ENCODE measurements at regions not wholly inside any gene's neighbourhood (a gene's known extent, or its start where the extent isn't known, plus 50 kb on each side); places are given as distances from the start of the nearest gene placed in this dataset.

DNA sequence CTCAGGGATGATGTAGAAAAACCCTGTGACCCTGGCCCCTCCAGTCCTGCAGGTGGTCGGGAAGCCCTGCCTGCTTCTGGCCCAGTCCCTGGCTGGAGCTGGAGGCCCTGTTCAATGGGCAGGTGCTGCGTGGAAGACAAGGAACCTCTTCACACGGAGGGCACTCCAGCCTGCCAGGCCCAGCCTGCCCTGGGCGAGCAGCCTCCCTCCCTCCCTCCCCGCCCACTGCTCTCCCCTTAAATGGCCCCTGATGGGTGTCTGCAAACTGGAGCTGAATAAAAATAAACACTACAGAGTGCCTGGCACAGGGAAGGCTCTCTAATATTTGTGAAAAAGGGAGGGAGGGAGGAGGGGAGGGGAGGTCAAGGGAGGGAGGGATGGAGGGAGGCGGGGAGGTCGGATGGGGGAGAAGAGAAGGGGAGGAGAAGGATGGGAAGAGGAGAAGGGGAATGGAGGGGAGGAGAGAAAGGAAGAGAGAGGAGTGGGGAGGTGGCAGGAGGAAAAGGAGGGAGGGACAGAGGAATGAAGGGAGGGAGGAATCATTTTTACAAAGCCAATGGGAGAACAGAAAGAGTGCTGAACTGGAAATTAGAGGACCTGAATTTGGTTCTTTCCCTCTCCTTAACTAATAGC lies 222.8 kb upstream of the TNRC6C start (continued):
- no peak for TF ChIP-seq ZEB2 (tag by site-specific recombination; IDR thresholded peaks at IDR 0.05)
- TF ChIP-seq ZNF2 (tag by site-specific recombination; IDR thresholded peaks at IDR 0.05): no peak
- no peak for TF ChIP-seq ZNF274 (IDR thresholded peaks at IDR 0.05; ENCODE audit: low read length)
- TF ChIP-seq ZNF274 (tag by site-specific recombination; IDR thresholded peaks at IDR 0.05; ENCODE audit: borderline replicate concordance): no peak
- no peak for TF ChIP-seq ZIC2 (tag by site-specific recombination; IDR thresholded peaks at IDR 0.05)
- TF ChIP-seq KLF16 (tag by site-specific recombination; IDR thresholded peaks at IDR 0.05): no peak
- no peak for TF ChIP-seq GLI4 (tag by site-specific recombination; IDR thresholded peaks at IDR 0.05)
- no peak for TF ChIP-seq ZNF223 (tag by site-specific recombination; IDR thresholded peaks at IDR 0.05)
- TF ChIP-seq ZNF16 (tag by site-specific recombination; IDR thresholded peaks at IDR 0.05; ENCODE audit: low read depth): no peak
- TF ChIP-seq KLF10 (tag by site-specific recombination; IDR thresholded peaks at IDR 0.05): no peak
- no peak for TF ChIP-seq ZNF423 (tag by site-specific recombination; IDR thresholded peaks at IDR 0.05)
- TF ChIP-seq, protein P1, sequence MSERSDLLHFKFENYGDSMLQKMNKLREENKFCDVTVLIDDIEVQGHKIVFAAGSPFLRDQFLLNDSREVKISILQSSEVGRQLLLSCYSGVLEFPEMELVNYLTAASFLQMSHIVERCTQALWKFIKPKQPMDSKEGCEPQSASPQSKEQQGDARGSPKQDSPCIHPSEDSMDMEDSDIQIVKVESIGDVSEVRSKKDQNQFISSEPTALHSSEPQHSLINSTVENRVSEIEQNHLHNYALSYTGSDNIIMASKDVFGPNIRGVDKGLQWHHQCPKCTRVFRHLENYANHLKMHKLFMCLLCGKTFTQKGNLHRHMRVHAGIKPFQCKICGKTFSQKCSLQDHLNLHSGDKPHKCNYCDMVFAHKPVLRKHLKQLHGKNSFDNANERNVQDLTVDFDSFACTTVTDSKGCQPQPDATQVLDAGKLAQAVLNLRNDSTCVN (tag by site-specific recombination; optimal IDR thresholded peaks at IDR 0.05): no peak
- TF ChIP-seq, protein P2, sequence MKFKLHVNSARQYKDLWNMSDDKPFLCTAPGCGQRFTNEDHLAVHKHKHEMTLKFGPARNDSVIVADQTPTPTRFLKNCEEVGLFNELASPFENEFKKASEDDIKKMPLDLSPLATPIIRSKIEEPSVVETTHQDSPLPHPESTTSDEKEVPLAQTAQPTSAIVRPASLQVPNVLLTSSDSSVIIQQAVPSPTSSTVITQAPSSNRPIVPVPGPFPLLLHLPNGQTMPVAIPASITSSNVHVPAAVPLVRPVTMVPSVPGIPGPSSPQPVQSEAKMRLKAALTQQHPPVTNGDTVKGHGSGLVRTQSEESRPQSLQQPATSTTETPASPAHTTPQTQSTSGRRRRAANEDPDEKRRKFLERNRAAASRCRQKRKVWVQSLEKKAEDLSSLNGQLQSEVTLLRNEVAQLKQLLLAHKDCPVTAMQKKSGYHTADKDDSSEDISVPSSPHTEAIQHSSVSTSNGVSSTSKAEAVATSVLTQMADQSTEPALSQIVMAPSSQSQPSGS (tag by site-specific recombination; IDR thresholded peaks at IDR 0.05; ENCODE audit: low read depth): no peak
- TF ChIP-seq ZNF354C (tag by site-specific recombination; IDR thresholded peaks at IDR 0.05; ENCODE audit: borderline replicate concordance, low read depth): no peak
- TF ChIP-seq ZNF624 (tag by site-specific recombination; IDR thresholded peaks at IDR 0.05): no peak
- TF ChIP-seq, protein P3, sequence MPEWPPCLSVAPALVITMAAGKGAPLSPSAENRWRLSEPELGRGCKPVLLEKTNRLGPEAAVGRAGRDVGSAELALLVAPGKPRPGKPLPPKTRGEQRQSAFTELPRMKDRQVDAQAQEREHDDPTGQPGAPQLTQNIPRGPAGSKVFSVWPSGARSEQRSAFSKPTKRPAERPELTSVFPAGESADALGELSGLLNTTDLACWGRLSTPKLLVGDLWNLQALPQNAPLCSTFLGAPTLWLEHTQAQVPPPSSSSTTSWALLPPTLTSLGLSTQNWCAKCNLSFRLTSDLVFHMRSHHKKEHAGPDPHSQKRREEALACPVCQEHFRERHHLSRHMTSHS (tag by site-specific recombination; IDR thresholded peaks at IDR 0.05): no peak
- no peak for TF ChIP-seq ZSCAN30 (tag by site-specific recombination; IDR thresholded peaks at IDR 0.05)
- no peak for TF ChIP-seq ZNF768 (tag by site-specific recombination; IDR thresholded peaks at IDR 0.05)
- TF ChIP-seq ZNF140 (tag by site-specific recombination; IDR thresholded peaks at IDR 0.05): no peak
- no peak for TF ChIP-seq ZNF843 (tag by site-specific recombination; IDR thresholded peaks at IDR 0.05)
- TF ChIP-seq, protein P4, sequence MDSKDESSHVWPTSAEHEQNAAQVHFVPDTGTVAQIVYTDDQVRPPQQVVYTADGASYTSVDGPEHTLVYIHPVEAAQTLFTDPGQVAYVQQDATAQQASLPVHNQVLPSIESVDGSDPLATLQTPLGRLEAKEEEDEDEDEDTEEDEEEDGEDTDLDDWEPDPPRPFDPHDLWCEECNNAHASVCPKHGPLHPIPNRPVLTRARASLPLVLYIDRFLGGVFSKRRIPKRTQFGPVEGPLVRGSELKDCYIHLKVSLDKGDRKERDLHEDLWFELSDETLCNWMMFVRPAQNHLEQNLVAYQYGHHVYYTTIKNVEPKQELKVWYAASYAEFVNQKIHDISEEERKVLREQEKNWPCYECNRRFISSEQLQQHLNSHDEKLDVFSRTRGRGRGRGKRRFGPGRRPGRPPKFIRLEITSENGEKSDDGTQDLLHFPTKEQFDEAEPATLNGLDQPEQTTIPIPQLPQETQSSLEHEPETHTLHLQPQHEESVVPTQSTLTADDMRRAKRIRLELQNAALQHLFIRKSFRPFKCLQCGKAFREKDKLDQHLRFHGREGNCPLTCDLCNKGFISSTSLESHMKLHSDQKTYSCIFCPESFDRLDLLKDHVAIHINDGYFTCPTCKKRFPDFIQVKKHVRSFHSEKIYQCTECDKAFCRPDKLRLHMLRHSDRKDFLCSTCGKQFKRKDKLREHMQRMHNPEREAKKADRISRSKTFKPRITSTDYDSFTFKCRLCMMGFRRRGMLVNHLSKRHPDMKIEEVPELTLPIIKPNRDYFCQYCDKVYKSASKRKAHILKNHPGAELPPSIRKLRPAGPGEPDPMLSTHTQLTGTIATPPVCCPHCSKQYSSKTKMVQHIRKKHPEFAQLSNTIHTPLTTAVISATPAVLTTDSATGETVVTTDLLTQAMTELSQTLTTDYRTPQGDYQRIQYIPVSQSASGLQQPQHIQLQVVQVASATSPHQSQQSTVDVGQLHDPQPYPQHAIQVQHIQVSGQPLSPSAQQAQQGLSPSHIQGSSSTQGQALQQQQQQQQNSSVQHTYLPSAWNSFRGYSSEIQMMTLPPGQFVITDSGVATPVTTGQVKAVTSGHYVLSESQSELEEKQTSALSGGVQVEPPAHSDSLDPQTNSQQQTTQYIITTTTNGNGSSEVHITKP (tag by site-specific recombination; IDR thresholded peaks at IDR 0.05): peak; percentile 70
- TF ChIP-seq, protein P5, sequence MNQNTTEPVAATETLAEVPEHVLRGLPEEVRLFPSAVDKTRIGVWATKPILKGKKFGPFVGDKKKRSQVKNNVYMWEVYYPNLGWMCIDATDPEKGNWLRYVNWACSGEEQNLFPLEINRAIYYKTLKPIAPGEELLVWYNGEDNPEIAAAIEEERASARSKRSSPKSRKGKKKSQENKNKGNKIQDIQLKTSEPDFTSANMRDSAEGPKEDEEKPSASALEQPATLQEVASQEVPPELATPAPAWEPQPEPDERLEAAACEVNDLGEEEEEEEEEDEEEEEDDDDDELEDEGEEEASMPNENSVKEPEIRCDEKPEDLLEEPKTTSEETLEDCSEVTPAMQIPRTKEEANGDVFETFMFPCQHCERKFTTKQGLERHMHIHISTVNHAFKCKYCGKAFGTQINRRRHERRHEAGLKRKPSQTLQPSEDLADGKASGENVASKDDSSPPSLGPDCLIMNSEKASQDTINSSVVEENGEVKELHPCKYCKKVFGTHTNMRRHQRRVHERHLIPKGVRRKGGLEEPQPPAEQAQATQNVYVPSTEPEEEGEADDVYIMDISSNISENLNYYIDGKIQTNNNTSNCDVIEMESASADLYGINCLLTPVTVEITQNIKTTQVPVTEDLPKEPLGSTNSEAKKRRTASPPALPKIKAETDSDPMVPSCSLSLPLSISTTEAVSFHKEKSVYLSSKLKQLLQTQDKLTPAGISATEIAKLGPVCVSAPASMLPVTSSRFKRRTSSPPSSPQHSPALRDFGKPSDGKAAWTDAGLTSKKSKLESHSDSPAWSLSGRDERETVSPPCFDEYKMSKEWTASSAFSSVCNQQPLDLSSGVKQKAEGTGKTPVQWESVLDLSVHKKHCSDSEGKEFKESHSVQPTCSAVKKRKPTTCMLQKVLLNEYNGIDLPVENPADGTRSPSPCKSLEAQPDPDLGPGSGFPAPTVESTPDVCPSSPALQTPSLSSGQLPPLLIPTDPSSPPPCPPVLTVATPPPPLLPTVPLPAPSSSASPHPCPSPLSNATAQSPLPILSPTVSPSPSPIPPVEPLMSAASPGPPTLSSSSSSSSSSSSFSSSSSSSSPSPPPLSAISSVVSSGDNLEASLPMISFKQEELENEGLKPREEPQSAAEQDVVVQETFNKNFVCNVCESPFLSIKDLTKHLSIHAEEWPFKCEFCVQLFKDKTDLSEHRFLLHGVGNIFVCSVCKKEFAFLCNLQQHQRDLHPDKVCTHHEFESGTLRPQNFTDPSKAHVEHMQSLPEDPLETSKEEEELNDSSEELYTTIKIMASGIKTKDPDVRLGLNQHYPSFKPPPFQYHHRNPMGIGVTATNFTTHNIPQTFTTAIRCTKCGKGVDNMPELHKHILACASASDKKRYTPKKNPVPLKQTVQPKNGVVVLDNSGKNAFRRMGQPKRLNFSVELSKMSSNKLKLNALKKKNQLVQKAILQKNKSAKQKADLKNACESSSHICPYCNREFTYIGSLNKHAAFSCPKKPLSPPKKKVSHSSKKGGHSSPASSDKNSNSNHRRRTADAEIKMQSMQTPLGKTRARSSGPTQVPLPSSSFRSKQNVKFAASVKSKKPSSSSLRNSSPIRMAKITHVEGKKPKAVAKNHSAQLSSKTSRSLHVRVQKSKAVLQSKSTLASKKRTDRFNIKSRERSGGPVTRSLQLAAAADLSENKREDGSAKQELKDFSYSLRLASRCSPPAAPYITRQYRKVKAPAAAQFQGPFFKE (tag by site-specific recombination; IDR thresholded peaks at IDR 0.05; ENCODE audit: borderline replicate concordance): no peak
- TF ChIP-seq ZNF664 (tag by site-specific recombination; IDR thresholded peaks at IDR 0.05): no peak
- no peak for TF ChIP-seq ZNF792 (tag by site-specific recombination; IDR thresholded peaks at IDR 0.05)
- TF ChIP-seq, protein P6, sequence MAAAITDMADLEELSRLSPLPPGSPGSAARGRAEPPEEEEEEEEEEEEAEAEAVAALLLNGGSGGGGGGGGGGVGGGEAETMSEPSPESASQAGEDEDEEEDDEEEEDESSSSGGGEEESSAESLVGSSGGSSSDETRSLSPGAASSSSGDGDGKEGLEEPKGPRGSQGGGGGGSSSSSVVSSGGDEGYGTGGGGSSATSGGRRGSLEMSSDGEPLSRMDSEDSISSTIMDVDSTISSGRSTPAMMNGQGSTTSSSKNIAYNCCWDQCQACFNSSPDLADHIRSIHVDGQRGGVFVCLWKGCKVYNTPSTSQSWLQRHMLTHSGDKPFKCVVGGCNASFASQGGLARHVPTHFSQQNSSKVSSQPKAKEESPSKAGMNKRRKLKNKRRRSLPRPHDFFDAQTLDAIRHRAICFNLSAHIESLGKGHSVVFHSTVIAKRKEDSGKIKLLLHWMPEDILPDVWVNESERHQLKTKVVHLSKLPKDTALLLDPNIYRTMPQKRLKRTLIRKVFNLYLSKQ (tag by site-specific recombination; IDR thresholded peaks at IDR 0.05; ENCODE audit: borderline replicate concordance): no peak
- no peak for TF ChIP-seq ZSCAN23 (tag by site-specific recombination; IDR thresholded peaks at IDR 0.05)
- no peak for TF ChIP-seq HOXC10 (CRISPR knock-in tag; IDR thresholded peaks at IDR 0.05)
